ENCODE measurements at regions not wholly inside any gene's neighbourhood (a gene's known extent, or its start where the extent isn't known, plus 50 kb on each side); places are given as distances from the start of the nearest gene placed in this dataset.
"Not testable (repeated sequence)": the region's sequence is repeated elsewhere in the genome, so short reads cannot be mapped to it uniquely, and the experiment has no call there.

DNA sequence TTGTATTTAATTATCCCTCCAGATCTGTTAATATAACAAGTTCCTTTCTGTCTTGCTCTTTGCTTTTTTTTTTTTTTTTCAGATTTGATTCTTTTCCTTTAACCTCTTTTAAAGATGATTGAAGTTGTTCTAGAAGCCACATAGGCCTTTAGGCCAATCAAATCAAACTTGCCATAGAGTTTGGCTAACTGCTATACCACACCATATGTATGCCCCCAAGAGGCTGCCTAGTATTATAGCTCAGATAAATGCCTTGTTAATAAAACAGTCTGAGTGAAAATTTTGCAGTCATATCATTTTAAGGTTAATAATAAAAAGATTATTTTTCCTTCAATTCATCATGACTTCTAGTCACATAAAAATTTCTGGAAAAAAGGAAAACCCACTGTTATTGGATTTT lies 696.0 kb upstream of the CHRM3 start:
- H2AFZ ChIP-seq (ENCODE audit: insufficient read depth, low read depth, low read length, poor library complexity, severe bottlenecking) = no peak overlapping the region
- no peaks in the 10 kb centered on the region for H4K20me1 ChIP-seq (ENCODE audit: control insufficient read depth, insufficient read depth, low read length, poor library complexity, severe bottlenecking)
- H3K27ac Mint-ChIP-seq = no peak overlapping the region
- no peak overlapping the region for H3K4me3 Mint-ChIP-seq
- peaks cover 2% of the 10 kb centered on the region for H3K9me3 Mint-ChIP-seq (ENCODE audit: insufficient read depth)
- ATAC-seq (ENCODE audit: low read depth) = no peak
- H3K4me3 ChIP-seq (ENCODE audit: control extremely low read depth in 1 of 5, extremely low read depth in 1 of 5, insufficient read depth in 1 of 5, low read depth in 2 of 5, low read length in 4 of 5) = no peak overlapping the region
- CTCF ChIA-PET = no interaction called here
- POLR2A ChIA-PET = no interaction called here
- TF ChIP-seq CTCF (IDR thresholded peaks at IDR 0.05) = no peak
- no peak for TF ChIP-seq EZH2 (IDR thresholded peaks at IDR 0.05; ENCODE audit: borderline replicate concordance, insufficient read depth, low read depth, low read length, poor library complexity, severe bottlenecking)
- no peaks in the 10 kb centered on the region for H3K4me1 Mint-ChIP-seq
- no peaks in the 10 kb centered on the region for H3K4me1 ChIP-seq (ENCODE audit: control insufficient read depth in 2 of 2, insufficient read depth in 2 of 2, low read length in 2 of 2)
- H3K36me3 ChIP-seq (replicated peaks in 1 of 2; ENCODE audit: control extremely low read depth in 1 of 2, control insufficient read depth in 1 of 2, extremely low read depth in 1 of 2, insufficient read depth in 2 of 2, low read length in 1 of 2) = no peaks in the 10 kb centered on the region
- no peaks in the 10 kb centered on the region for H3K27me3 ChIP-seq (replicated peaks in 1 of 4; ENCODE audit: control extremely low read depth in 1 of 4, control insufficient read depth in 3 of 4, insufficient read depth in 4 of 4, low read length in 3 of 4)
- no peaks in the 10 kb centered on the region for H3K9me3 ChIP-seq (ENCODE audit: control extremely low read depth in 1 of 3, control insufficient read depth in 2 of 3, insufficient read depth in 1 of 3, low read length in 2 of 3)
- no peaks in the 10 kb centered on the region for H3K27me3 Mint-ChIP-seq
- H3K27ac ChIP-seq (ENCODE audit: low read length in 2 of 2) = no peak overlapping the region
- no peak overlapping the region for H3K9ac ChIP-seq (ENCODE audit: low read length)
- H3K79me2 ChIP-seq (ENCODE audit: control insufficient read depth, insufficient read depth, low read length) = no peaks in the 10 kb centered on the region
- intact Hi-C loops (cut with micrococcal nuclease) = no loop called here
- no peak overlapping the region for H3K4me2 ChIP-seq (replicated peaks; ENCODE audit: low read depth, low read length, poor library complexity, severe bottlenecking)
- no peak for DNase-seq

GRCh38 chr1:238684576-238684975 lies 701.8 kb upstream of the CHRM3 start:
- H3K4me3 Mint-ChIP-seq, H3K4me1 Mint-ChIP-seq: not testable (repeated sequence)

More at GRCh38 chr1:238684576-238684975, 701.8 kb upstream of the CHRM3 start:
- intact Hi-C loops (cut with micrococcal nuclease); H3K9ac ChIP-seq (ENCODE audit: low read length); CTCF ChIA-PET; H3K27me3 ChIP-seq (replicated peaks in 1 of 4; ENCODE audit: control extremely low read depth in 1 of 4, control insufficient read depth in 3 of 4, insufficient read depth in 4 of 4, low read length in 3 of 4); H3K9me3 Mint-ChIP-seq (ENCODE audit: insufficient read depth); H3K4me2 ChIP-seq (replicated peaks; ENCODE audit: low read depth, low read length, poor library complexity, severe bottlenecking); H3K79me2 ChIP-seq (ENCODE audit: control insufficient read depth, insufficient read depth, low read length); POLR2A ChIA-PET; H3K27me3 Mint-ChIP-seq; H3K36me3 ChIP-seq (replicated peaks in 1 of 2; ENCODE audit: control extremely low read depth in 1 of 2, control insufficient read depth in 1 of 2, extremely low read depth in 1 of 2, insufficient read depth in 2 of 2, low read length in 1 of 2); H3K27ac Mint-ChIP-seq; ATAC-seq (ENCODE audit: low read depth); DNase-seq; H3K4me1 ChIP-seq (ENCODE audit: control insufficient read depth in 2 of 2, insufficient read depth in 2 of 2, low read length in 2 of 2); H3K27ac ChIP-seq (ENCODE audit: low read length in 2 of 2); H4K20me1 ChIP-seq (ENCODE audit: control insufficient read depth, insufficient read depth, low read length, poor library complexity, severe bottlenecking); H3K4me3 ChIP-seq (ENCODE audit: control extremely low read depth in 1 of 5, extremely low read depth in 1 of 5, insufficient read depth in 1 of 5, low read depth in 2 of 5, low read length in 4 of 5); H2AFZ ChIP-seq (ENCODE audit: insufficient read depth, low read depth, low read length, poor library complexity, severe bottlenecking); H3K9me3 ChIP-seq (ENCODE audit: control extremely low read depth in 1 of 3, control insufficient read depth in 2 of 3, insufficient read depth in 1 of 3, low read length in 2 of 3): not testable (repeated sequence)
- 97% methylated on average over 27 of the region's 27 CpGs for WGBS (ENCODE audit: insufficient coverage)

Measured in B cell (primary cell).